ENCODE measurements at regions not wholly inside any gene's neighbourhood (a gene's known extent, or its start where the extent isn't known, plus 50 kb on each side); places are given as distances from the start of the nearest gene placed in this dataset.

- TF ChIP-seq CTCF (IDR thresholded peaks at IDR 0.05) (no peak), POLR2A (IDR thresholded peaks at IDR 0.05) (no peak), EP300 (IDR thresholded peaks at IDR 0.05) (no peak)
These were observed 198.1 kb downstream of the REEP3 start for GRCh38 chr10:63719226-63719856.
